Astrocyte of the cerebellum (primary cell): ENCODE measurements at regions not wholly inside any gene's neighbourhood (a gene's known extent, or its start where the extent isn't known, plus 50 kb on each side); places are given as distances from the start of the nearest gene placed in this dataset.

Experiments used
- DNase-seq: peaks from one replicate; pipeline ENCODE4 v3.0.0-alpha.2; 2011; ENCODE audit warnings: low read depth
- H3K4me3 ChIP-seq: 2 replicates; pipeline ENCODE4 v1.5.1; 2011; ENCODE audit warnings: mild to moderate bottlenecking, low read depth, low read length, moderate library complexity
- CTCF ChIP-seq: IDR thresholded peaks from 2 replicates; pipeline ENCODE4 v1.5.1; 2012; ENCODE audit warnings: low read length, low read depth, moderate library complexity, mild to moderate bottlenecking; ENCODE audit errors: missing control alignments
- in situ Hi-C: cut with HindIII; loops from 2 replicates; pipeline ENCODE4 v1.10.0; 2017; ENCODE audit warnings: low sequenced_read_pairs

GRCh38 chr14:51780741-51781140, 79.7 kb upstream of the GNG2 start:
- no peak for TF ChIP-seq CTCF
- in situ Hi-C loops, result loop anchor here (10.0 kb wide), 1 partner anchor 496 kb away; no protein-coding TSS in a partner anchor
- H3K4me3 ChIP-seq, result no peak overlapping the region
- DNase-seq, result no peak

GRCh38 chr14:51781381-51781780, 79.0 kb upstream of the GNG2 start:
- no peak overlapping the region for H3K4me3 ChIP-seq
- TF ChIP-seq CTCF, result no peak
- in situ Hi-C loops, result loop anchor here (10.0 kb wide), 1 partner anchor 497 kb away; no protein-coding TSS in a partner anchor
- no peak for DNase-seq

DNA sequence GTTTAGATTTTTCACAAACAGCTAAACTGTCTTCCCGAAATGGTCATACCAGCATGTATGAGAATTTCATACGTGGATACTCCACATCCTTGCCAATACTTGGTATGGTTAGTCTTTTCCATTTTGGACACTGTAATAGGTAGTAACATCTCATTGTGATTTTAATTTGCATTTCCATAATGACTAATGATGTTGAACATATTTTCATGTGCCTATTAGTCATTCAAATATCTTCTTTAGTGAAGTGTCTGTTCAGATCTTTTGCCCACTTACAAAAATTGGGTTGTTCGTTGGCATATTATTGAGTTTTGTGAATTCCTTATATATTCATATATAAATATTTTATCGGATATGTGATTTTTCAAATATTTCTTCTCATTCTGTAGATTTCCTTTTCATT, 78.0 kb upstream of the GNG2 start:
- in situ Hi-C loops, result loop anchor here (10.0 kb wide), 1 partner anchor 498 kb away; no protein-coding TSS in a partner anchor
- no peak for TF ChIP-seq CTCF
- no peak for DNase-seq
- no peak overlapping the region for H3K4me3 ChIP-seq

DNA sequence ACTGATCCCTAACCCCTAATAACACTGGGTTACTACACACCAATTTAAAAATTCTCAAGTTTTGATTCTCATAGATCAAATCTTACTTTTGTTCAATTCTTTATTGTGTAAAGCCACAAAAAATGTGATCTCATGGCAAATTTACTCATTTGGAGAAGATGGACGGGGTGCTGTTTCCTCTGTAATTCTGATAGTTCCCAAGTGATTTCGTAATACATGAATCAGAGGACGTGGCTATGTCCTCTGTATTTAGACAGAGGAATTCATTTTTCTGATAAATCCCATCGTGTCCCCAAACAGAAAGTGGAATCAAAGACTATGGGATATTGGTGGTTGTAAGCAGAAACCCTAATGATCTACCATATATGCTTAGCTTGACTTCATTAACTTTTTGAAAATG, 76.6 kb upstream of the GNG2 start:
- no peak overlapping the region for H3K4me3 ChIP-seq
- DNase-seq, result no peak

DNA sequence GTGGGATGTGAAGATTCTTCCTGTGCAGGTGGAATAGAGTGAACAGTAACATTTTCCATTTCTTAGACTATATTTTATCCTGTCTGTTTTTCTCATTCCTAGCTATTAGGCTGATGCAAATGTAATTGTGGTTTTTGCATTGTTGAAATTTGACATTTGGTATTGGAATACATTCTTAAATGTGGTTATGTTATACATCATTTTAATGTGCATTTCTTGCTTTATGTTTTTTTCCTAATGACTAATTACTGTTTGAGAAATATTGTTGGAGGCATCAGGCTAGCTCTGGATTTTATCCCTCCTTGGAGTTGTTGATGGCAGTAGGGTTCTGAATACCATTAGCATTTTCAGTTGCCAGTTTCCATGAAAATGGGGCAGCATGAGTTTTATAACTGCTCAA, 75.9 kb upstream of the GNG2 start:
- no peak overlapping the region for H3K4me3 ChIP-seq
- no peak for TF ChIP-seq CTCF
- no peak for DNase-seq
- in situ Hi-C loops, result loop anchor here (10.0 kb wide), 1 partner anchor 500 kb away; no protein-coding TSS in a partner anchor

More for the DNA sequence above, 76.6 kb upstream of the GNG2 start:
- in situ Hi-C loops, result loop anchor here (10.0 kb wide), 1 partner anchor 499 kb away; no protein-coding TSS in a partner anchor
- TF ChIP-seq CTCF, result no peak

DNA sequence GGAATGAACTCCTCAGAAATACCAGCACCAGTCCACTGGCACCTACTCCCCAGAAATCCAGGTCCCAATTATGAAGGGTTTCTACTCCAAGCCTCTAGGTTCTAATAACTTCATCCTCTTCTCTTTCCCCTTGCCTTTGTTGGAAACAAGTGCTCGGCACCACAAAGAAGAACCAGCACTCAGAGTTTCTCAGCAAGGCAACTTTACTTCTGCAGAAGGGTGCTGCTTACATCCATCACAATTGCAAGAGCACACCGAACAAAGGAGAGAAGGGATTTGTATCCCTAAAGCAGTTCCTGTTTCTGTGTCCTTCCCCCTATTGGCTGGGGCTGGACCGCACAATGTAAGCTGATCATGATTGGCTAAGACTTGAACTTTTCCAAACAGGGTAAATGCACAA, 74.2 kb upstream of the GNG2 start:
- no peak for DNase-seq
- H3K4me3 ChIP-seq, result no peak overlapping the region
- TF ChIP-seq CTCF, result no peak
- in situ Hi-C loops, result loop anchor here (10.0 kb wide), 1 partner anchor 501 kb away; no protein-coding TSS in a partner anchor
